Keratinocyte (primary cell): ENCODE measurements at regions not wholly inside any gene's neighbourhood (a gene's known extent, or its start where the extent isn't known, plus 50 kb on each side); places are given as distances from the start of the nearest gene placed in this dataset.

Experiments
- DNase-seq: peaks from one replicate; pipeline ENCODE4 v3.0.0-alpha.2; 2011; ENCODE audit warnings: low read depth, missing footprints, low spot score
- FAIRE-seq: peaks from 2 replicates; lab custom pipeline; 2011; peaks lifted over from hg19 to GRCh38; lab: Jason Lieb, UNC
- H2AFZ ChIP-seq: 2 replicates; pipeline ENCODE4 v1.6.0; 2012; ENCODE audit warnings: low read length, control low read depth, inconsistent platforms; ENCODE audit not compliant: control insufficient read depth
- H3K27ac ChIP-seq: 2 replicates; pipeline ENCODE4 v1.5.1; 2011; ENCODE audit warnings: low read length; ENCODE audit not compliant: control insufficient read depth, insufficient read depth
- H3K27me3 ChIP-seq: 3 replicates; pipeline ENCODE4 v1.6.0; 2011; ENCODE audit warnings: low read length; ENCODE audit not compliant: control insufficient read depth, insufficient read depth; ENCODE audit errors: extremely low read depth
- H3K36me3 ChIP-seq, 2 experiments: 2 replicates in 1 of 2; 3 replicates in 1 of 2; pipeline ENCODE4 v1.5.1; 2011; ENCODE audit warnings: low read length in 2 of 2, mild to moderate bottlenecking in 1 of 2; ENCODE audit not compliant: control insufficient read depth in 2 of 2, insufficient read depth in 2 of 2; ENCODE audit errors: extremely low read depth in 1 of 2
- H3K4me1 ChIP-seq: 3 replicates; pipeline ENCODE4 v1.5.1; 2011; ENCODE audit warnings: low read length; ENCODE audit not compliant: control insufficient read depth, insufficient read depth; ENCODE audit errors: extremely low read depth
- H3K4me2 ChIP-seq: 3 replicates; pipeline ENCODE4 v1.6.0; 2011; ENCODE audit warnings: low read depth, low read length; ENCODE audit not compliant: control insufficient read depth, insufficient read depth; ENCODE audit errors: extremely low read depth
- H3K4me3 ChIP-seq, 3 experiments: fragments of 200-600 bp in 1 of 3; sonication (generic) in 1 of 3; 2 replicates in 2 of 3; 3 replicates in 1 of 3; pipeline ENCODE4 v1.5.1; 2011 to 2016; ENCODE audit warnings: low read length in 3 of 3, mild to moderate bottlenecking in 3 of 3, control low read depth in 2 of 3, inconsistent platforms in 1 of 3, low read depth in 1 of 3, mixed read lengths in 1 of 3, mixed run types in 1 of 3, moderate library complexity in 1 of 3; ENCODE audit not compliant: control insufficient read depth in 2 of 3, insufficient read depth in 2 of 3; ENCODE audit errors: extremely low read depth in 1 of 3
- H3K79me2 ChIP-seq: 2 replicates; pipeline ENCODE4 v1.6.0; 2012; ENCODE audit warnings: low read length; ENCODE audit not compliant: control insufficient read depth, insufficient read depth
- H3K9ac ChIP-seq: 3 replicates; pipeline ENCODE4 v1.6.0; 2011; ENCODE audit warnings: low read length; ENCODE audit not compliant: control insufficient read depth, insufficient read depth; ENCODE audit errors: extremely low read depth
- H3K9me1 ChIP-seq: 3 replicates; pipeline ENCODE4 v1.6.0; 2011; ENCODE audit warnings: low read length; ENCODE audit not compliant: control insufficient read depth, insufficient read depth; ENCODE audit errors: extremely low read depth
- H3K9me3 ChIP-seq: 2 replicates; pipeline ENCODE4 v1.5.1; 2012; ENCODE audit warnings: low read depth, low read length; ENCODE audit not compliant: control insufficient read depth
- H4K20me1 ChIP-seq: 3 replicates; pipeline ENCODE4 v1.6.0; 2011; ENCODE audit warnings: low read length; ENCODE audit not compliant: control insufficient read depth, insufficient read depth; ENCODE audit errors: extremely low read depth
- CTCF ChIP-seq, 3 experiments: IDR thresholded peaks in 1 of 3; conservative IDR thresholded peaks in 1 of 3; optimal IDR thresholded peaks in 1 of 3; 2 replicates in 2 of 3; 3 replicates in 1 of 3; pipeline versions ENCODE3 to v1.5.1; 2011; ENCODE audit warnings: low read length in 3 of 3, mild to moderate bottlenecking in 3 of 3, moderate library complexity in 2 of 3, control low read depth in 1 of 3, inconsistent platforms in 1 of 3; ENCODE audit not compliant: insufficient read depth in 2 of 3; ENCODE audit errors: extremely low read depth in 1 of 3
- EZH2 ChIP-seq: IDR thresholded peaks from one replicate; pipeline ENCODE4 v1.6.1; 2012; ENCODE audit warnings: inconsistent platforms, mild to moderate bottlenecking, low read length, moderate library complexity
- dilution Hi-C: fragments of 300-500 bp; cut with MboI; formaldehyde crosslinking; loops from one replicate; pipeline ENCODE4 v1.7.0; 2020; ENCODE audit warnings: low sequenced_read_pairs; ENCODE audit not compliant: extremely low pct_ligation_motif_present

GRCh38 chr20:39100691-39101090, 138.5 kb downstream of the DHX35 start:
- Histone ChIP-seq H3K79me2 (no peaks in the 10 kb centered on the region), H2AFZ (no peak overlapping the region), H4K20me1 (no peaks in the 10 kb centered on the region), H3K27ac (no peak overlapping the region), H3K27me3 (no peaks in the 10 kb centered on the region), H3K9me3 (peaks cover 3% of the 10 kb centered on the region), H3K36me3 (no peaks in the 10 kb centered on the region), H3K9ac (no peak overlapping the region), H3K4me2 (no peak overlapping the region), H3K4me3 (no peak overlapping the region), H3K4me1 (no peaks in the 10 kb centered on the region), H3K9me1 (no peaks in the 10 kb centered on the region)
- no peak for DNase-seq
- FAIRE-seq, result no peak
- TF ChIP-seq CTCF (optimal IDR thresholded peaks at IDR 0.05 in 1 of 3, IDR thresholded peaks at IDR 0.05 in 1 of 3, conservative IDR thresholded peaks at IDR 0.05 in 1 of 3; ENCODE audit: extremely low read depth in 1 of 3, insufficient read depth in 2 of 3, low read length in 3 of 3) (no peak), EZH2 (no peak)
- dilution Hi-C loops, result no loop called here

DNA sequence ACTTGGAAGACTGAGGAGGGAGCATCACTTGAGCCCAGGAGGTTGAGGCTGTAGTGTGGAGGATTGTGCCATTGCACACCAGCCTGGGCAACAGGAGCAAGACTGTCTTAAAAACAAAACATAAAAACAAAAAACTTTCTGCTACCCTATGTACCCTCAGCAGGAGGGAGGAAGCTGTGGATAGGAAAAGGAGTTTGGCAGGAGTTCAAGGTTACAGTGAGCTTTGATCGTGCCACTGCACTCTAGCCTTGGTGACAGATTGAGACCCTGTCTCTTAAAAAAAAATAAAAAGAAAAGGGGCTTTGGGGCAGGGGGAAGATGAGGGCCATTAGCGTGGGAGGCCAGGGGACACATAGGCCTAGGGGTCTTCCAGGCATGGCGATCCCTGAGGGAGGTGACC, 135.7 kb downstream of the DHX35 start:
- H3K9me1 ChIP-seq, result no peaks in the 10 kb centered on the region
- no peaks in the 10 kb centered on the region for H4K20me1 ChIP-seq
- H3K4me2 ChIP-seq, result no peak overlapping the region
- H3K9me3 ChIP-seq, result no peaks in the 10 kb centered on the region
- no peak overlapping the region for H2AFZ ChIP-seq
- FAIRE-seq, result no peak
- dilution Hi-C loops, result no loop called here
- H3K27me3 ChIP-seq, result no peaks in the 10 kb centered on the region
- TF ChIP-seq EZH2 (no peak), CTCF (optimal IDR thresholded peaks at IDR 0.05 in 1 of 3, IDR thresholded peaks at IDR 0.05 in 1 of 3, conservative IDR thresholded peaks at IDR 0.05 in 1 of 3; ENCODE audit: extremely low read depth in 1 of 3, insufficient read depth in 2 of 3, low read length in 3 of 3) (no peak)
- no peak for DNase-seq
- H3K27ac ChIP-seq, result no peak overlapping the region
- no peaks in the 10 kb centered on the region for H3K4me1 ChIP-seq
- H3K9ac ChIP-seq, result no peak overlapping the region
- H3K4me3 ChIP-seq, result no peak overlapping the region
- no peaks in the 10 kb centered on the region for H3K36me3 ChIP-seq
- no peaks in the 10 kb centered on the region for H3K79me2 ChIP-seq
